ENCODE measurements at regions not wholly inside any gene's neighbourhood (a gene's known extent, or its start where the extent isn't known, plus 50 kb on each side); places are given as distances from the start of the nearest gene placed in this dataset.
"Not testable (repeated sequence)": the region's sequence is repeated elsewhere in the genome, so short reads cannot be mapped to it uniquely, and the experiment has no call there.

- DNase-seq, result no peak
These were observed 91.2 kb upstream of the CIBAR2 start for GRCh38 chr16:85203462-85203813.

- no peak for DNase-seq
These were observed 92.2 kb upstream of the CIBAR2 start for GRCh38 chr16:85204242-85205010.

- DNase-seq, result not testable (repeated sequence)
These were observed 93.0 kb upstream of the CIBAR2 start for GRCh38 chr16:85205257-85205656.

- no peak for DNase-seq
These were observed 93.6 kb upstream of the CIBAR2 start for GRCh38 chr16:85205747-85206471.

- no peak for DNase-seq
These were observed 94.4 kb upstream of the CIBAR2 start for GRCh38 chr16:85206472-85207356.

- no peak for DNase-seq
These were observed 95.2 kb upstream of the CIBAR2 start for GRCh38 chr16:85207357-85207921.

- DNase-seq, result no peak
These were observed 95.9 kb upstream of the CIBAR2 start for GRCh38 chr16:85208181-85208580.

- DNase-seq, result no peak
These were observed 96.6 kb upstream of the CIBAR2 start for GRCh38 chr16:85208643-85209520.

- no peak for DNase-seq
These were observed 97.4 kb upstream of the CIBAR2 start for GRCh38 chr16:85209526-85210121.

- no peak for DNase-seq
These were observed 98.3 kb upstream of the CIBAR2 start for GRCh38 chr16:85210423-85211169.

- DNase-seq, result no peak
These were observed 99.1 kb upstream of the CIBAR2 start for GRCh38 chr16:85211271-85211801.

- no peak for DNase-seq
These were observed 101.8 kb upstream of the CIBAR2 start for GRCh38 chr16:85213926-85214675.

- DNase-seq, result no peak
These were observed 103.3 kb upstream of the CIBAR2 start for GRCh38 chr16:85215478-85216118.

GRCh38 chr16:85216522-85217375 is 104.5 kb upstream of the CIBAR2 start:
- DNase-seq, result no peak

GRCh38 chr16:85220125-85220839 is 108.0 kb upstream of the CIBAR2 start:
- no peak for DNase-seq

- no peak for DNase-seq
These were observed 108.9 kb upstream of the CIBAR2 start for GRCh38 chr16:85220964-85221731.

- DNase-seq, result no peak
These were observed 109.5 kb upstream of the CIBAR2 start for GRCh38 chr16:85221771-85222154.

Data from AML-193 (cell line).